Activated B cell treated with CpG ODN at 0.5 μM for 24 hours (primary cell): ENCODE measurements at regions not wholly inside any gene's neighbourhood (a gene's known extent, or its start where the extent isn't known, plus 50 kb on each side); places are given as distances from the start of the nearest gene placed in this dataset.

Experiments
- ATAC-seq: fragments of 200-7000 bp; cut with Tn5 transposase; one replicate; pipeline ENCODE4 v1.10.0; 2021; ENCODE audit warnings: low read depth, mild to moderate bottlenecking, moderate library complexity
- CTCF ChIA-PET: fragments of 350-600 bp; sonication (Branson Sonifier 250); formaldehyde crosslinking; loops from one replicate; lab custom pipeline; 2021; ENCODE audit warnings: antibody characterized with exemption; lab: Charles Lee
- POLR2A ChIA-PET: fragments of 350-600 bp; sonication (Branson Sonifier 250); formaldehyde crosslinking; loops from one replicate; lab custom pipeline; 2021; ENCODE audit warnings: antibody characterized with exemption; lab: Charles Lee
- DNase-seq: peaks from one replicate; pipeline ENCODE4 v3.0.0; 2022
- H3K27ac Mint-ChIP-seq: one replicate; pipeline ENCODE4 v1.8.0; 2020; ENCODE audit warnings: mixed read lengths
- H3K27me3 Mint-ChIP-seq: one replicate; pipeline ENCODE4 v1.8.0; 2021; ENCODE audit warnings: mixed read lengths
- H3K36me3 Mint-ChIP-seq: one replicate; pipeline ENCODE4 v1.8.0; 2021; ENCODE audit warnings: low read depth, mixed read lengths
- H3K4me1 Mint-ChIP-seq: one replicate; pipeline ENCODE4 v1.8.0; 2021; ENCODE audit warnings: mixed read lengths
- H3K4me3 Mint-ChIP-seq: one replicate; pipeline ENCODE4 v1.8.0; 2020; ENCODE audit warnings: mild to moderate bottlenecking, mixed read lengths
- H3K9me3 Mint-ChIP-seq: one replicate; pipeline ENCODE4 v1.8.0; 2020; ENCODE audit warnings: mixed read lengths
- intact Hi-C: fragments of 100-400 bp; cut with micrococcal nuclease; formaldehyde crosslinking; loops from one replicate; pipeline ENCODE4 v1.15.1; 2024
- TF ChIP-seq, protein P1 (sequence below): fragments of 200-600 bp; IDR thresholded peaks from one replicate; pipeline ENCODE4 v1.8.0; 2022; ENCODE audit warnings: antibody characterized with exemption, mild to moderate bottlenecking

GRCh38 chr5:120380644-120381043 is 83.5 kb upstream of the PRR16 start:
- Mint-ChIP-seq H3K4me3 (no peak overlapping the region), H3K36me3 (no peaks in the 10 kb centered on the region), H3K27ac (no peak overlapping the region), H3K4me1 (no peaks in the 10 kb centered on the region), H3K9me3 (peaks cover 8% of the 10 kb centered on the region), H3K27me3 (no peaks in the 10 kb centered on the region)
- DNase-seq (no peak), ATAC-seq (no peak)
- TF ChIP-seq, protein P1, sequence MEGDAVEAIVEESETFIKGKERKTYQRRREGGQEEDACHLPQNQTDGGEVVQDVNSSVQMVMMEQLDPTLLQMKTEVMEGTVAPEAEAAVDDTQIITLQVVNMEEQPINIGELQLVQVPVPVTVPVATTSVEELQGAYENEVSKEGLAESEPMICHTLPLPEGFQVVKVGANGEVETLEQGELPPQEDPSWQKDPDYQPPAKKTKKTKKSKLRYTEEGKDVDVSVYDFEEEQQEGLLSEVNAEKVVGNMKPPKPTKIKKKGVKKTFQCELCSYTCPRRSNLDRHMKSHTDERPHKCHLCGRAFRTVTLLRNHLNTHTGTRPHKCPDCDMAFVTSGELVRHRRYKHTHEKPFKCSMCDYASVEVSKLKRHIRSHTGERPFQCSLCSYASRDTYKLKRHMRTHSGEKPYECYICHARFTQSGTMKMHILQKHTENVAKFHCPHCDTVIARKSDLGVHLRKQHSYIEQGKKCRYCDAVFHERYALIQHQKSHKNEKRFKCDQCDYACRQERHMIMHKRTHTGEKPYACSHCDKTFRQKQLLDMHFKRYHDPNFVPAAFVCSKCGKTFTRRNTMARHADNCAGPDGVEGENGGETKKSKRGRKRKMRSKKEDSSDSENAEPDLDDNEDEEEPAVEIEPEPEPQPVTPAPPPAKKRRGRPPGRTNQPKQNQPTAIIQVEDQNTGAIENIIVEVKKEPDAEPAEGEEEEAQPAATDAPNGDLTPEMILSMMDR: no peak
- ChIA-PET POLR2A (no interaction called here), CTCF (no interaction called here)
- intact Hi-C loops: no loop called here

DNA sequence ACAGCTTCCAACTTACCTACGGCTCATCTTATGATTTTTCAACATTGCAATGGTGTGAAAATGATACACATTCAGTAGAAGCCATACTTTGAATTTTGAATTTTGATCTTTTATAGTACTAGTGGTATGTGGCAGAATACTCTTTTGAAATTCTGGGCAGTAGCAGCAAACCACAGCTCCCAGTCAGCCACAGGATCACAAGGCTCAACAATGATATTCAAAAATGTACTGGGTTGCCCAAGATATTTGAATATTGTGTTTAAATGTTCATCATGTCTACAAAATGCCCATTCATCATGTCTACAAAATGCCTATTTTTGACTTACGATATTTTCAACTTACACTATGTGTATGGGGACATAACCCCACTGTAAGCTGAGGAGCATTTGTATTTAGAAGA is 81.3 kb upstream of the PRR16 start:
- POLR2A ChIA-PET: no interaction called here
- Mint-ChIP-seq H3K9me3 (peaks cover 8% of the 10 kb centered on the region), H3K27ac (no peak overlapping the region), H3K4me1 (no peaks in the 10 kb centered on the region), H3K36me3 (no peaks in the 10 kb centered on the region), H3K27me3 (no peaks in the 10 kb centered on the region), H3K4me3 (no peak overlapping the region)
- CTCF ChIA-PET: no interaction called here
- TF ChIP-seq, protein P1: no peak
- intact Hi-C loops: no loop called here
- DNase-seq (no peak), ATAC-seq (no peak)

DNA sequence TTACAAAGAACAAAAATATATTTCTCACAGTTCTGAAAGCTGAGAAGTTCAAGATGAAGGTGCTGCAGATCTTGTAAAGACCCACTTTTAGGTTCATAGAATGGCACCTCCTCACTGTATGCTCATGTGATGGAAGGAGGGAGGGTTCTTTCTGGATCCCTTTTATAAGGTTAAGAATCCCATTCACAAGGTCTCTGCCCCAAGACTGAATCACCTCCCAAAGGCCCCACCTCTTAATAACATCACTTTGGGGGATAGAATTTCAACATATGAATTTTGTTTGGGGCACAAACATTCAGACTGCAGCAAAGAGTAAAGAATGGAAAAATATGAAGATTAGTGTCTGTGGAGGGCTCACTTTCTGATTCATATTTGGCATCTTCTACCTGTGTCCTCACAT is 77.1 kb upstream of the PRR16 start:
- CTCF ChIA-PET: no interaction called here
- DNase-seq (no peak), ATAC-seq (no peak)
- no peaks in the 10 kb centered on the region for H3K27me3 Mint-ChIP-seq
- no peak overlapping the region for H3K27ac Mint-ChIP-seq
- H3K4me3 Mint-ChIP-seq: no peak overlapping the region
- no peaks in the 10 kb centered on the region for H3K36me3 Mint-ChIP-seq
- no peaks in the 10 kb centered on the region for H3K4me1 Mint-ChIP-seq
- intact Hi-C loops: no loop called here
- POLR2A ChIA-PET: no interaction called here
- TF ChIP-seq, protein P1: no peak
- no peaks in the 10 kb centered on the region for H3K9me3 Mint-ChIP-seq

- TF ChIP-seq, protein P1: no peak
- H3K4me1 Mint-ChIP-seq: no peaks in the 10 kb centered on the region
- H3K4me3 Mint-ChIP-seq: no peak overlapping the region
- ChIA-PET POLR2A (no interaction called here), CTCF (no interaction called here)
- H3K9me3 Mint-ChIP-seq: no peaks in the 10 kb centered on the region
- DNase-seq: no peak
- H3K27me3 Mint-ChIP-seq: no peaks in the 10 kb centered on the region
- ATAC-seq: no peak
- H3K36me3 Mint-ChIP-seq: no peaks in the 10 kb centered on the region
- intact Hi-C loops: no loop called here
- no peak overlapping the region for H3K27ac Mint-ChIP-seq
These were observed 75.9 kb upstream of the PRR16 start for GRCh38 chr5:120388016-120388781.

DNA sequence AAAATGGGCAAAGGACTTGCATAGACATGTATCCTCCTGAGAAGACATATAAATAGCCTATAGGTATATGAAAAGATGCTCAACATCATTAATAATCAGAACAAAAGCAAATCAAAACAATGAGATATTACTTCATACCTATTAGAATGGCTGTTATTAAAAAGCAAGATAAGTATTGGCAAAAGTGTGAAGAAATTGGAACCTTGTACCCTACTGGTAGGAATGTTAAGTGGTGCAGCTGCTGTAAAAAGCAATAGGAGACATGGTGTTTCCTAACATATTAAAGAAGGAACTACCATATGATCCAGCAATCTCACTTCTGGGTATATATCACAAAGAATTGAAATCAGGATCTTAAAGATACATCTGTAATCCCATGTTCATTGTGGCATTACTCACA is 69.8 kb upstream of the PRR16 start:
- ATAC-seq: no peak
- ChIA-PET POLR2A (no interaction called here), CTCF (no interaction called here)

More for the DNA sequence above, 69.8 kb upstream of the PRR16 start:
- H3K4me1 Mint-ChIP-seq: no peaks in the 10 kb centered on the region
- H3K9me3 Mint-ChIP-seq: no peaks in the 10 kb centered on the region
- DNase-seq: no peak
- intact Hi-C loops: no loop called here
- no peak overlapping the region for H3K4me3 Mint-ChIP-seq
- H3K27me3 Mint-ChIP-seq: no peaks in the 10 kb centered on the region
- H3K27ac Mint-ChIP-seq: no peak overlapping the region
- no peaks in the 10 kb centered on the region for H3K36me3 Mint-ChIP-seq
- TF ChIP-seq, protein P1: no peak
